ENCODE measurements at regions not wholly inside any gene's neighbourhood (a gene's known extent, or its start where the extent isn't known, plus 50 kb on each side); places are given as distances from the start of the nearest gene placed in this dataset.

DNA sequence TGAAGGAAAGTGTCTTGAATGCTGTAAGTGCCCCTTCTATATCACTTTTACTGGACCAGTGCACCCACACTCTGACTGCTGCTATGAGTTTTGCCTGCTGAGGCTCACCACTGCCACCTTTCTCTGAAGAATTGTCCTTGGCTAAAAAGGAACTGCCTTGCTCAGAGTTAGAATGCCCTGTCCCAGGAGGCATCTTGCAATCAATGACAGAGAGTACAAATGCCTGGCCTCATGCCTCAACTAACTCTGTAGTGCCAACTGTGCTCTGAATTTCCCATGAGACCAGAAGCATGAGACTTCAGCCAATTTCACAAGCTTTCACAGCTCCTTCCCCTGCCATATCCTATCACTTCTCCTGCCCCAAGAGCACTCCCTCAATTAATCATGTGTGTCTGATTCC is 569.7 kb downstream of the ZNF608 start:
- TF ChIP-seq, protein P1, sequence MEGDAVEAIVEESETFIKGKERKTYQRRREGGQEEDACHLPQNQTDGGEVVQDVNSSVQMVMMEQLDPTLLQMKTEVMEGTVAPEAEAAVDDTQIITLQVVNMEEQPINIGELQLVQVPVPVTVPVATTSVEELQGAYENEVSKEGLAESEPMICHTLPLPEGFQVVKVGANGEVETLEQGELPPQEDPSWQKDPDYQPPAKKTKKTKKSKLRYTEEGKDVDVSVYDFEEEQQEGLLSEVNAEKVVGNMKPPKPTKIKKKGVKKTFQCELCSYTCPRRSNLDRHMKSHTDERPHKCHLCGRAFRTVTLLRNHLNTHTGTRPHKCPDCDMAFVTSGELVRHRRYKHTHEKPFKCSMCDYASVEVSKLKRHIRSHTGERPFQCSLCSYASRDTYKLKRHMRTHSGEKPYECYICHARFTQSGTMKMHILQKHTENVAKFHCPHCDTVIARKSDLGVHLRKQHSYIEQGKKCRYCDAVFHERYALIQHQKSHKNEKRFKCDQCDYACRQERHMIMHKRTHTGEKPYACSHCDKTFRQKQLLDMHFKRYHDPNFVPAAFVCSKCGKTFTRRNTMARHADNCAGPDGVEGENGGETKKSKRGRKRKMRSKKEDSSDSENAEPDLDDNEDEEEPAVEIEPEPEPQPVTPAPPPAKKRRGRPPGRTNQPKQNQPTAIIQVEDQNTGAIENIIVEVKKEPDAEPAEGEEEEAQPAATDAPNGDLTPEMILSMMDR (IDR thresholded peaks at IDR 0.05): no peak
- TF ChIP-seq EP300 (IDR thresholded peaks at IDR 0.05) (no peak), POLR2A (IDR thresholded peaks at IDR 0.05) (no peak), POLR2AphosphoS5 (IDR thresholded peaks at IDR 0.05) (peak in 1 of 3 donors; percentile 34)
